Dermis blood vessel endothelial cell (primary cell): ENCODE measurements at regions not wholly inside any gene's neighbourhood (a gene's known extent, or its start where the extent isn't known, plus 50 kb on each side); places are given as distances from the start of the nearest gene placed in this dataset.

Source experiments
- DNase-seq: peaks from one replicate; pipeline ENCODE4 v3.0.0; 2010

DNA sequence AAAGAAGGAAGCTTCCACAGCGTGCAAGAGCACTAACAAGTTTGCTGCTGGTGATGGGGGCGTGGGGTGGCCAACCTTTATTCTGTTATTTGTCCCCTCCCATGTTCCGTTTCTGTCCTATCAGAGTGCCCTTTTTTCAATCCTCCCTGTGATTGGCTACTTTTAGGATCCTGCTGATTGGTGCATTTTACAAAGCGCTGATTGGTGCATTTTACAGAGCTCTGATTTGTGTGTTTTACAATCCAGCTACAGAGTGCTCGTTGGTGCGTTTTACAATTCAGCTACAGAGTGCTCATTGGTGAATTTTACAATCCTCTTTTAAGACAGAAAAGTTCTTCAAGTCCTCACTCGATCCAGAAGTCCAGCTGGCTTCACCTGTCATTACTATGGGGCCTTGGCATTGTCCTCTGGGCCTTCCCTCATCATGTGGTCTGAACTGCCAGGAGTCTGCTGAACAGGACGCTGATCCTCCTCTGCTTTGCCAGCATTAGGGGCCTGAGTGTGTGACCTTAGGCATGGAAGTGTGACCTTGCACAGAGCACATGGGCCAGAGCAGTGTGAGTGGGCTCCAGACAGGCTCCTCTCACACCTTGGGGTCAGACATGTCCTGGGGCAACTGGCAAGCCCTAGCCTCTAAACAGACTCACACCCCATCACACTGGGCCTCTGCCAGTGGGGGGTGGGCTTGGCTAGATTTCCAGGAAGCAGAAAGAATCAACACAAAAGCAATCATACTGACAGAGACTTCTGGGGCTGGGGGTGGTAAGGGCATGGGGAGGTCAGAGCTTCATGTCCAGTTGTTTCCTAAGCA, 167.4 kb downstream of the PTPN20 start:
- DNase-seq: no peak

DNA sequence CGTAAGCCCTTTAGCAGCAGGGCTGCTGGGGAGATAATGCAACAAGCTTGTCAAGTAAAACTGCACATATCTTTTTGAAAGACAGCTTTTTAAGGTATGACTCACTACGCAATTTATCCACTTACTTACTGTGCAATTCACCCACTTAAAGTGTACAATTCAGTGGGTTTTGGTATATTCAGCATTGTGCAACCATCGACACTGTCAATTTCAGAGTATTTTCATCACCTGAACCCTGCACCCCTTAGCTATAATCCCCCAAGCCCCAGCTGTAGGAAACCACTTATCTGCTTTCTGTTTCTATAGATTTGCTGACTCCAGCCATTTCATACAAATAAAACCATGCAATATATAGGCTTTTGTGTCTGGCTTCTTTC, 168.0 kb downstream of the PTPN20 start:
- DNase-seq: no peak

DNA sequence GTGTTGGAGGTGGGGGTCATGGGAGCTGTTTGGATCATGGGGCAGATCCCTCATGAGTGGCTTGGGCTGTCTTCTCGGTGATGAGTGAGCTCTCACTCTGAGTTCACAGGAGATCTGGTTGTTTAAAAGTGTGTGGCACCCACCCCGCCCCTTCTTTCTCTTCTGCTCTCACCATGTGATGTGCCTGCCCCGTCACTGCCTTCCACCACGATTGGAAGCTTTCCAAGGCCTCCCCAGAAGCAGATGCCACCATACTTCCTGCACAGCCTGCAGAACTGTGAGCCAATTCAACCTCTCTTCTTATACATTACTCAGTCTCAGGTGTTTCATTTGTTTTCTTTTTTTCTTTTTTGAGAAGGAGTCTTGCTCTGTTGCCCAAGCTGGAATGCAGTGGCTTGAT, 170.0 kb downstream of the PTPN20 start:
- no peak for DNase-seq

DNA sequence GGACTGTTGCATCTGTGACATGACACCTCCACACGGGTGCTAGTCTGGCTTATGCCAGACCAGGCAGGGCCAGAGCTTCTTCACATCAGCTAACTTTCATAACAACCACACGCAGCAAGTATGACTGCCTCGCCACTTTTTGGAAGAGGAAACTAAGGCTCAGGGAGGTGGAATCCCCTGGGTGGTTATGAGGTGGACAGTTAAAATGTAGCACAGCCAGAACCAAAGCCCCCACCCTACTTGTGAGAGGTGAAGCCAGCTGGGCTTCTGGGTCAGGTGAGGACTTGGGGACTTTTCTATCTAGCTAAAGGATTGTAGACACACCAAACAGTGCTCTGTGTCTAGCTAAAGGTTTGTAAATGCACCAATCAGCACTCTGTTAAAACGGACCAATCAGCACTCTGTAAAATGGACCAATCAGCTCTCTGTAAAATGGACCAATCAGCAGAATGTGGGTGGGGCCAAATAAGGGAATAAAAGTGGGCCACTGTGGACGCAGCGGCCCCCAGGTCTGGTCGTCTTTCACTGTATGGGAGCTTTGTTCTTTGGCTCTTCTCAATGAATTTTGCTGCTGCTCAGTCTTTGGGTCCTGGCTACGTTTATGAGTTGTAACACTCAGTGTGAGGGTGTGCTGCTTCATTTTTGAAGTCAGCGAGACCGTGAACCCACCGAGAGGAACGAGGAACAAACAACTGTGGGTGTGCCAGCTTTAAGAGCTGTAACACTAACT, 171.0 kb downstream of the PTPN20 start:
- no peak for DNase-seq

DNA sequence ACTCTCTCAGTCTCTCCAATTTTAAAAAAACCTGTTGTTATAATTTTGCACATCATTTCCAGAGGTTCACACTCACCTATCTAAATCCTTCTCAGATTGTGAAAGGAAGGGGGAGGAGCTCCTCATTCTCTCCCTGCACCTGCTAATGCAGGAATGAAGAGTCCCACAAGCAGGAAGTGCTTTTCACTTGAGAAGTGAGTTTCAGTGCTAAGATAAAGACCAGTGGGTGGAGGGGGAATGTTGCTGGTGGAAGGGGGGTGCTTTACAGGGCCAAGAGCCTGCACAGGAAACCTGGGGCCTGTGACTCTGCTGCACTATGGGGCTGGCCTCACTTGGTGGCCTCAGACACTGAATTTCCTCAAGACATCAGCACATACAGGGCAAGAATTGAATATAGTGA, 176.4 kb downstream of the PTPN20 start:
- no peak for DNase-seq

DNA sequence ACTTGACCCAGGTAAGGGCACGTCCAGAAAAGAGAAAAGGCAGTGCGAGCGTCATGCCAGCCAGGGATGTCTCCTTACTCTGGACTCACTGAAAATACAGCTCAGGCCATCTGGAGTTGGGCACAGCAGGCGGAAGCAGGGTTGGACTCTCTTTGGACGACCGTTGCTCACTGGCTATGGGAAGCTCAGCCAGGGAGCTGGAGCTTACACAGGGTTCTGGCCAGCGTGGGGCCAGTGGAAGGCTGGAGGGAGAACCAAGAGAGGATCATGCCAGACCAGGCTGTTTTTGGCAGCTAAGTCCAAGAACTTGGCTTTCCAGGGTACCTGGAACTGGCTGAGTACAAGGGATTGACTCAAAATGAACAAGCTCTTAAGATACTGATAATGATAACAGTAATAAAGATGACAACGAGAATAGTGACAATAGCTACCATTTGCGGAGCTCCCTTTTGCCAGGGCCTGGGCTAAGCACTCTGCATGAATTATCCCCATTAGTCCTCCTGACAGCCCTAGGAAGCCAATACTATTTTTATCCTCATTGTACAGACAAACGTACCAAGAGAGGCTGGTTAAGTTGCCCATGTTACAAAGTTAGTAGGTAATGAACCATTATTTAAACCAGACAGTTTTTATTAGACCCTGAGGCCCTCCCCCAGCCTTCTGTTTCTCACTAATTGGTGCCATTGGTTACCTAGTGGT, 177.6 kb downstream of the PTPN20 start:
- no peak for DNase-seq

DNA sequence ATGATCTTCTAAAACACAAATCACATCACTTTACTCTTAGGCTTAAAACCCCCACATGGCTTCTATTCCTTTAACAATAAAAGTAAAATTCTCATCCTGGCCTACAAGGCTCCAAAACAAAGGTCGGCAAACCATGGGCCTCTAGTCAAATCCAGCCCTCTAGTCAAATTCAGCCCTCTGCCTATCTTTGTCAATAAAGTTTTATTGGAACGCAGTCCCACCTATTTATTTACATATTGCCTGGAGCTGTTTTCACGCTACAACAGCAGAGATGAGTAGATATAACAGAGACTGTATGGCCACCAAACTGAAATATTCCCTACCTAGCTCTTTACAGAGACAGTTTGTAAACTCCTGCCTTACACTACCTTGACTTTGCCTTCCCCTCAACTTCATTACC, 178.8 kb downstream of the PTPN20 start:
- no peak for DNase-seq

DNA sequence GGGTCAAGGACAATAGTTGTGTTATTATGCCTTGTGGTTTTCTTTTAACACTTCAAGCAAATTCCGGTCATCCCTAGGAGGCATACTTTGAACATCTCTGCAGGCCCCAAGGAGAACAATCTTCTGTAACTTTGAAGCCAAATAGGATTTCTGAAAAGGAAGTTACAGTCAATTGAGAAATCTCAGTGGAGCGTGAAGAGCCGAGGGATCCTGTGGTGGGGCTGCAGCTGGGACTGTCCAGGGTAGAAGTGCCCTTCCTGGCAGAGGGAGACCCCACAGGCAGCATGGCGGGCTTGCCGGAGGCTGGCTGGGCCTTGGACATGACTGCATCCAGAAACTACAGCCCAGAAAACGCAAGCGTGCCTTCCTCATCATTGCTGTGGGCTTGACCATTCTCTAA, 179.7 kb downstream of the PTPN20 start:
- no peak for DNase-seq

DNA sequence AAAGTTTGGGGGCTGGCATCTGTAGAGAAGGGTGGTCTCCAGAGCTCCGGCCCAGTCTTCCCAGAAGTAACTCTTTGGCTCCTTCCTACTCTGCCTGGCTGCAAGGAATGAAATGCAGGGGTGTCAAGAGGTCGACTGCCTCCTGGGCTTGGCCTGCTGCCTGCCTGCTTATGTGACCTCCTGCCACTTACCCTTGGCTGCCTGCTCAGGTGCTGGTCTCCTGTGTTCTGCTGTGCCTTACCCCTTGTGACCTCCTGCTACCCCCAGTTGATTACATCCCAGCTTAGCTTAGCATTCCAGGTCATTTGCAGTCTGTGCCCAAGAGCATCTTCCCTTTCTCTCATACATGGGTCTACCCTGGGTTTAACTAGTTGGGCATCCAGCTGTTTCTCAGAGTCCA, 180.2 kb downstream of the PTPN20 start:
- DNase-seq: no peak

DNA sequence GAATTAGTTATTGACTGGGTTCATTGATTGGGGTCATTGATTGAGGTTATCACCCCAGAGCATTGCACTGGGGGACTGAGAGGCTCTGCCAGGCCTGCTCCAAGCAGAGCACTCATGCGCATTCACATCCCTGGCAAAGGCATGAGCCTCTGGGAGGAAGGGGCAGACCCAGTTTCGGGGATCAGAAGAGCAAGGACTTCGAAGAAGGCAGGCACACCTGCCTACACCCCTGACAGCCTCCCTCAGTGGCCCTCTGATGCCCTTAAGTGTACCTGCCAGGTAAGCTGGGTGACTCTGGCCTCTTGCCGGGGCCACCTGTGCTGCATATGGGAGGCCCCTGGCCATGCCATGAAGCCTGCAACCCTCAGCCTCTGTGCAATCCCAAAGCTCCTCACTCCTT, 181.1 kb downstream of the PTPN20 start:
- no peak for DNase-seq

DNA sequence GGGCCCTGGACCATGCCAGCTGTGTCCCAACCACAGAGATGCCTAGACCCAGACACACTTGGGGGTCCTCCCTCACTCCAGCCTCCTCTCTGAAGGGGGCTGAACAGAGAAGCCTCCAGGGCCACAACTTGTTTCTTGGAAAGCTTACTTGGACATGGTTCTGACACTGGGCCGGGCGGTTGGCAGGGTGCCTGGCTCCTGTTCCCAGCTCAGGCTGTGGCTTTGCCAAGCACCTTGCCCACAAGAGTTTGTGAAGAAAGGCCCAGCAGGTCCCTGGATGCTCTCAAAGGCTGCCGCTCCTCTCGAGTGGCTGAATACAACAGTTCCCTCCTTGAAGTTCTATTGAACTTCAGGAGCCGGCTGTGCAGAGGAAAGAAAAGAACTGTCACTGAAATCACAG, 181.6 kb downstream of the PTPN20 start:
- no peak for DNase-seq

DNA sequence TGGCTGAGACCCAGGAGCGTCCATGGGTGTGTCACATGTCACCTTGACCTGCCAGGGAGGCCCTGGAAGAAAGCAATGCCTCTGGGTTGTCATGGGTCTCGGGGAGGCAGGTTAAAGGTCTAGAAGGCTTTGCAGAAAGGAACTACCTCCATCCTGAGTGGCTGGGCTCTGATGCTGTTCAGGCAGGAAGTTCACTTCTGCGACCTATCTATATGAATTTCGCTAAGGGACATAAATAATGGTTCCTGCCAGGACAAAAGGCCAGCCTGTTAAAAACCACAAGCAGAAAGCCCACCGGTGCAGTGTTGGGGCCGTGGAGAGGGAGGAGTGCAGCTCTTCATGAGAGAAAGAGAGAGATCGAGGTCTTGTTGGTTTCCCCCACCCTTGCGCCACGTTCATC, 182.9 kb downstream of the PTPN20 start:
- DNase-seq: no peak

DNA sequence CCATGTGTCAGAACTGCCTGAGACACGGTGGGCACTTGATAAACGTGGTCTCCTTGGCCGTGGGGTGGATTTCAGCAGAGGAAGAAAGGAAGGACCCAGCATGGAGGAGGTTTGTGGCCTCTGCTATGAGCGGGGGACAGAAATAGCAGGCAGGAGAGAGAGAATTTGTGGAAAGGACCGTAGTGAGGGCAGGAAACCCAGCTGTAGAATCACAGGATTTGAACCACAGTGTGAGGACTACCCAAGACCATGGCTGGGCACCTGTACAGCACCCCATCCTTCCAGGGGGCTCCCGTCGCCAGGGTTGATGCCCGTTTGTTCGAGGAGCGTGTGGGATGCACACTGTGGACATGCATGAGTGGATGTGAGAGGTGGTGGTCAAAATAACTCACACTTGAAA, 183.4 kb downstream of the PTPN20 start:
- no peak for DNase-seq

DNA sequence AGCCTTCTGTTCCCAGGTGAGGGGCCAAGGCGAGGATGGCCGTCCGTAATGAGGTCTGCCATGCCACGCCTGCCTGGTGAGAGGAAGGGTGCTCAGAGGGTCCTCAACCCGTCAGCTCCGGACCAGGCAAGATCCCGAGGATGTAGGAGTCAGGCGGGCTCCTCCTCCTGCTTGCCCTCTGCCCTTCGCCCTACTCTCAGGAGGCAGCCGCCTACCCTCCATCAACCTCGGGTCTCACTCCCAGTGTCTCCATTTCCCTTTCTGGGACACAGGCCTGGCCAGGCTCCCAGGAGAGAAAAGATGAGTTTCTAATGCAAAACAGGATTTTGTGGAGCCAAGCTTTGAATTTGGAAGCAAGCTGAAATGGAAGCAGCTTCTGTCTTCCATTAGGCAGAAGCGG, 184.0 kb downstream of the PTPN20 start:
- no peak for DNase-seq

DNA sequence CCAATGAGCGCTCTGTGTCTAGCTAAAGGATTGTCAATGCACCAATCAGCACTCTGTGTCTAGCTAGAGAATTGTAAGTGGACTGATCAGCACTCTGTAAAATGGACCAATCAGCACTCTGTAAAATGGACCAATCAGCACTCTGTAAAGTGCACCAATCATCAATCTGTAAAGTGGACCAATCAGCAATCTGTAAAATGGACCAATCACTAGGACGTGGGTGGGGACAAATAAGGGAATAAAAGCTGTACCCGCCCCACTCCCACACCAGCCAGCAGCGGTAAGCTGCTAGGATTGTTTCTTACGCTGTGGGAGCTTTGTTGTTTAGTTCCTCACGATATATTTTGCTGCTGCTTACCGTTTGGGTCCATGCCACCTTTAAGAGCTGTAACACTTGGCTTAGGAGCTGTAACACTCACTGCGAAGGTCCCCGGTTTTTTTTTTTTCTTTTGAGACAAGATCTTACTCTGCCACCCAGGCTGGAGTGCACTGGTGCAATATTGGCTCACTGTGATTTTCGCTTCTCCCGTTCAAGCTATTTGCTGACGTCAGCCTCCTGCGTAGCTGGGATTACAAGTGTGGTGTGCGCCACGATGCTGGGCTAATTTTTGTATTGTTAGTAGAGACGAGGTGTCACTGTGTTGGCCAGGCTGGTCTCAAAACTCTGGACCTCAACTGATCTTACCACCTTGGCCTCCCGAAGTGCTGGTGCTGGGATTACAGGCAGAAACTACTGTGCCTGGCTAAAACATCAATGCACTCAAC, 184.8 kb downstream of the PTPN20 start:
- no peak for DNase-seq

DNA sequence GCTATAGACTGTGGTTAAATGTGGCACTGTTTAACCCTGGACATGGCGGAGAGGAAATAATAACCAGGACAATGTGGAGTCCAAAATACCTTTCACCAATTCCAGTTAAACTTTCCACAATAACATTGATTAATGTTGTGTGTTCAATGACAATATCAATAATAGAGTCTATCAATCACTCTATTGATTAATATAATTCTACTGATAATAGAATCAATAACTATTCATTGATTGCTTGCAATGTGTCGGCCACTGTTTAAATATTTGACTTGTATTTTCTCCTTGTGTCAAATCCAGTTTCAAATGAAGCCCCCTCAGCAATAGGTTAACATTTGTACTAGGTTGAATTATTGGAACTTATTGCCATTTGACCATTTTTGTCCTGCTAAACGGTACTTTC, 187.0 kb downstream of the PTPN20 start:
- no peak for DNase-seq

DNA sequence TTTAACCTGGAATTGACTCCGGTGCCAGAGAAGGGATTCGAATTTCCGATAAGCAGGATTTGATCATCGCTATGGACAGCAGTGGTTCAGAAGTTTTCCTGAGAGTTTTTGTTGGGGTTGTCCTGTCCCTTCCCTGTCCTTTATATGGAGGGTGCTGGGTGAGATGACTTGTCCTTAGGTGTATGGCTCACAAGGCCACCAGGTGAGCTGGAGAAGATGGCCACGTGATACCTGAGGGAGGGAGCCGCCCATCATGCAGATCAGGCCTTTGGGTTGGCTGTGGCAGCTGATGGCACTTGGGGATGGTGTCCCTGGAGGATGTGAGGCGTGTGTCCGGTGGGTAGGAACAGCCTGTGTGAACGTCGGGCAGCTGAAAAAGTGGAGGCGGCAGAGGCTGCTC, 187.7 kb downstream of the PTPN20 start:
- DNase-seq: no peak

DNA sequence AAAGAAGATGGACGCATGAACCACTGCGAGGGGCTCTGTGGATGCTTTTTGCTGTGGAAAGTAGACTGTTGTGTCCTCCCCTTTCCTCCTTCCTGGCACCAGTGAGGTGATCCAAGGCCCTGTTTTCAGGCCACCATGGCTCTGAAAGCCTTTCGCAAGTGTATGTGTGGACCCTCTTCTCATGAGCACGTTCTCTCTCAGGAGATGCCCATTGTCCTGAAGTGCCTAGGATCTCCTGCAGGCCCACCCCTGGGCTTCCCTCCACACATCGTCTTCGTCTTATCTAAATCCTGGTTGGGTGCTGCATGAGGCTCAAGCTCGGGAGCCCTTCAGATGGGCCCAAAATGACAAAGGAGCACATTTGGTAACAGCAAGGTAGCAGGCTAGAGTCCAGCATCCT, 188.2 kb downstream of the PTPN20 start:
- DNase-seq: no peak

DNA sequence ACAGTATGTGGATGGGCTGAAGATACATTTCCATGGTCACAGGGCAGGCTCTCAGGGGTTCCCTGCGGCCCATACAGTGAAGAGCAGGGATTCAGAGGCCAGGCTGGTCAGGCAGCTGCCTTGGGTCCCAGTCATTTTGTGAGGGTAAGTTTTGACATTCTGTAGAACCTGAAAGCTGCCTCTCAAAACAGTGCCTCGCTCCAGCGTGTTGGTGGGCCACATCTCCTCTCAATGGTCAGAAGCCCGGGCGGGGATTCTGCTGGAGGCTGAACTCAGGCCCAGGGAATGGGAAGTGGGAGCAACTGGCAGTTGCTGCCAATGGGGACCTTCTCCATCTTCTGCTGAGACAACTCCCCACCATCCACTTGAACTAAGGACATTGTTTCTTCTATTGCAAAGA, 190.0 kb downstream of the PTPN20 start:
- no peak for DNase-seq

DNA sequence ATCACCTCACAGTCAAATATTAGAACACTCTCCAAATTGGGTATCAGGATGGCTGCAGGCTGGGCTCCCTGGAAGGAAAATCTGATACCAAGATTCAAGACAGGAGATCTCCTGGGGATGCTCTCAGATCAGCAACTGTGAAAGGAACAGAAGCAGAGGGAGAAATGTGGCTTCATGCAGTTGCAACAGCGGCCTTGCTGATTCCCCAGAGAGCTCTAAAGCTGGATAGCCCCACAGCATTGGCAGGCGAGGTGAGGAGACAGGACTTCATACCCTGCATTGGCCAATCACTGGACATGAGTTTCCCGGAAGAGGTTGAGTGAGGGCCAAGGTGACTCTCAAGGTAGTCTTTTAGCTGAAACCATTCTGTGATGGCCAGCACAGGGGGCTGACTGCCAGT, 190.6 kb downstream of the PTPN20 start:
- no peak for DNase-seq

DNA sequence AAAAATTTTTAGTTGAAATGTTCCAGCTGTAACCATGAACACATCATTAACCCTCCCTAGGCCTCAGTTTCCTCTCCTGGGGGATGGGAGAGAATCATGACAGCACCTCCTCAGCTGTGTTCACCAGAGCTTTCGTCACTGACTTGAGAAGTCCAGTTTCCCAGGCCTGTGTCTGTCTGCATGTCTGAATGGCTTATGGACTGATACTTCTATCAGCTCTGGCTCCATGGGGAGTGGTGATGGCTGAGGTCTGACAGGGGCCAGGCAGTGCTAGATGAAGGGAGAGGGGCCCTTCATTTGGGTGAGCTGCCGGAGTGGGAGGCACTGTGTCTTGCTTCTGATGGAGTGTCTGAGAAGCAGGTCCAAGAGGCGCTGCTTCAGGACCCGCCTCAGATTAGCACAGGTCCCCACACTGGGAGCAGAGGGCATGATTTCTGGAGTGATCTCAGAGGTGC, 192.9 kb downstream of the PTPN20 start:
- DNase-seq: no peak

DNA sequence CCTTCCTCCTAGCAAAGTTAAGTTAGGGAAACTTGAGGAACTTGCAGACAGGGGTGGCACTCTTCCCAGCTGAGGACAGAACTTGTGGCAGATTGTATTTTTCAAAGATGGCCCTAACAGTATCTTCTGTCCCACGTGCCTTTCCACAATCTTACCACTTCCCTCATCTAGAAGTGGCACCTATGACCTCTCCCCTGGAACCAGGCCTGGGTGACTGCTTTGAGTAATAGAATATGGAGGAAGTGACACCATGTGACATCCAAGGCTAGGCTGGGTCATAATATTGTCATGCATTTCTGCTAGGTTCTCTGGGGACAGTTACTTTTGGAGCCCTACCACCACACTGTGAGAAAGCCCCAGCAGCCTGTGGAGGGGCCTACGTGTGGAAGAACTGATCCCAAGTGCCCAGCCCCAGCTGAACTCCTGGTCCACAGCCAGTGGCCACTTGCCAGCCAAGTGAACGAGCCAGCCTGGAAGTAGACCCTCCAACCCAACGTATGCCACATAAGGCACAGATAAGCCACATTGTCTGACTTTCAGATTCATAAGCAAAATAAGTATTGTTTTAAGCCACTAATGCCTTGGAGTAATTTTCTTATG, 193.7 kb downstream of the PTPN20 start:
- no peak for DNase-seq
